ENCODE measurements at regions not wholly inside any gene's neighbourhood (a gene's known extent, or its start where the extent isn't known, plus 50 kb on each side); places are given as distances from the start of the nearest gene placed in this dataset.

GRCh38 chr7:115805458-115805857 lies 225.1 kb downstream of the TFEC start:
- no peak for TF ChIP-seq CTCF (IDR thresholded peaks at IDR 0.05)
- TF ChIP-seq POLR2A (IDR thresholded peaks at IDR 0.05) = no peak
